RWPE1 (cell line): ENCODE measurements at regions not wholly inside any gene's neighbourhood (a gene's known extent, or its start where the extent isn't known, plus 50 kb on each side); places are given as distances from the start of the nearest gene placed in this dataset.

Experiments used
- CTCF ChIA-PET: fragments of 350-600 bp; sonication (Branson Sonifier 250); formaldehyde crosslinking; extraction: SDS; loops from one replicate; lab custom pipeline; 2021; lab: Yijun Ruan, JAX
- POLR2A ChIA-PET: fragments of 400-600 bp; formaldehyde crosslinking; extraction: SDS; loops from one replicate; lab custom pipeline; 2020; ENCODE audit warnings: antibody characterized with exemption; ENCODE audit not compliant: low non-redundant PET; lab: Yijun Ruan, JAX
- DNase-seq: peaks from one replicate; pipeline ENCODE4 v3.0.0; 2012; ENCODE audit warnings: low spot score
- H3K27ac ChIP-seq: fragments of 450-650 bp; 2 replicates; pipeline ENCODE4 v1.5.1; 2017
- CTCF ChIP-seq: fragments of 450-650 bp; conservative IDR thresholded peaks from 2 replicates; pipeline ENCODE4 v1.5.1; 2017; ENCODE audit warnings: low read depth, mild to moderate bottlenecking

- ChIA-PET POLR2A (no interaction called here), CTCF (interaction anchor here (0.6 kb wide), 1 partner anchor 11 kb away, joined by 3 read pairs; no protein-coding TSS in a partner anchor)
- TF ChIP-seq CTCF = no peak
- no peak for DNase-seq
- H3K27ac ChIP-seq = no peak overlapping the region
These were observed 860.2 kb downstream of the C12orf50 start for GRCh38 chr12:87169010-87169409.

GRCh38 chr12:87165733-87166375 is 863.3 kb downstream of the C12orf50 start:
- CTCF ChIA-PET = no interaction called here
- TF ChIP-seq CTCF = no peak
- no peak for DNase-seq
- POLR2A ChIA-PET = no interaction called here
- no peak overlapping the region for H3K27ac ChIP-seq

- CTCF ChIA-PET = interaction anchor here (0.6 kb wide), 1 partner anchor 1810 kb away, joined by 3 read pairs; no protein-coding TSS in a partner anchor
- TF ChIP-seq CTCF = no peak
- POLR2A ChIA-PET = no interaction called here
- DNase-seq = peak; percentile 4
- H3K27ac ChIP-seq = no peak overlapping the region
These were observed 866.1 kb downstream of the C12orf50 start for GRCh38 chr12:87163122-87163521.

- DNase-seq = peak; percentile 20
- POLR2A ChIA-PET = no interaction called here
- H3K27ac ChIP-seq = no peak overlapping the region
- CTCF ChIA-PET = no interaction called here
- no peak for TF ChIP-seq CTCF
These were observed 868.2 kb downstream of the C12orf50 start for GRCh38 chr12:87160848-87161601.

- TF ChIP-seq CTCF = no peak
- DNase-seq = peak; percentile 70
- POLR2A ChIA-PET = no interaction called here
- peak overlapping the region; percentile 69 for H3K27ac ChIP-seq
- CTCF ChIA-PET = interaction anchor here (0.9 kb wide), 1 partner anchor 11 kb away, joined by 3 read pairs; no protein-coding TSS in a partner anchor
These were observed 871.4 kb downstream of the C12orf50 start for GRCh38 chr12:87157791-87158190.

- CTCF ChIA-PET = no interaction called here
- DNase-seq = peak; percentile 13
- TF ChIP-seq CTCF = no peak
- POLR2A ChIA-PET = no interaction called here
- peak overlapping the region; percentile 64 for H3K27ac ChIP-seq
These were observed 873.6 kb downstream of the C12orf50 start for GRCh38 chr12:87155621-87156020.
